ENCODE measurements at regions not wholly inside any gene's neighbourhood (a gene's known extent, or its start where the extent isn't known, plus 50 kb on each side); places are given as distances from the start of the nearest gene placed in this dataset.

DNA sequence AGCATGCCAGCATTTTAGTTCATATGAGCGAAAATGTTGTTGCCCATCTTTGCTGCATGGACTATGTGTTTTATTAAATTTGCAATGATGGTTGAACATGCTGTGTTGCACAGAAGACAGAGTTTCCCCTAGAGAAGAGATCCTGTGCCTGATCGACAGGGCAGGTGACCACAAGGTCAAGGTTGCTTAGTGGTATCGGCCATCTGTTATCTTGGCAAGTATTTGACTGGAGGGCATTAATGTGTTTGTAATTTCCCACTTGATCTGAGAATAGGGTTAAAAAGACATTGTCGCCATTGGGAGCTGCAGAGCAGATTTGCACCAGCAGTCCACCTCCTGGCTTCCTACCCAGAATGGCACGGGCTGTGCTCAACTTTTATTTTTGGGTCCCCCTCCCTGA lies 1523.6 kb upstream of the WWC1 start:
- CTCF ChIA-PET (ENCODE audit: unreplicated experiment): no interaction called here
- Histone ChIP-seq H3K79me2 (ENCODE audit: insufficient read depth, low read depth, low read length) (no peaks in the 10 kb centered on the region), H3K27ac (ENCODE audit: low read depth, low read length, poor library complexity, severe bottlenecking) (no peak overlapping the region), H3K4me2 (ENCODE audit: low read length) (no peak overlapping the region), H4K20me1 (ENCODE audit: insufficient read depth, low read length) (no peaks in the 10 kb centered on the region), H3K4me1 (ENCODE audit: insufficient read depth, low read length, poor library complexity, severe bottlenecking) (no peaks in the 10 kb centered on the region), H3K36me3 (ENCODE audit: insufficient read depth, low read length) (no peaks in the 10 kb centered on the region), H3K9me2 (ENCODE audit: insufficient read depth, low read length) (no peaks in the 10 kb centered on the region), H3K9me3 (ENCODE audit: low read length) (no peaks in the 10 kb centered on the region), H2AFZ (ENCODE audit: low read length) (no peak overlapping the region), H3K4me3 (ENCODE audit: low read depth, low read length, poor library complexity, severe bottlenecking) (no peak overlapping the region)
- POLR2A ChIA-PET: interaction anchor here (0.5 to 1.1 kb wide), 2 partner anchors 61 to 1871 kb away, joined by 3 to 4 read pairs; no protein-coding TSS in a partner anchor
- TF ChIP-seq EZH2phosphoT487 (IDR thresholded peaks at IDR 0.05; ENCODE audit: borderline replicate concordance, low read depth, low read length) (no peak), CTCF (conservative IDR thresholded peaks at IDR 0.05; ENCODE audit: low read length) (no peak)
- BruUV-seq (replicated peaks): no TSS peak
- no peak for DNase-seq (ENCODE audit: low spot score)
- intact Hi-C loops (cut with micrococcal nuclease; ENCODE audit: unreplicated experiment): no loop called here

GRCh38 chr5:166768536-166768935 lies 1522.9 kb upstream of the WWC1 start:
- intact Hi-C loops (cut with micrococcal nuclease; ENCODE audit: unreplicated experiment): no loop called here
- DNase-seq (ENCODE audit: low spot score): no peak
- Histone ChIP-seq H3K9me2 (ENCODE audit: insufficient read depth, low read length) (no peaks in the 10 kb centered on the region), H3K4me2 (ENCODE audit: low read length) (no peak overlapping the region), H4K20me1 (ENCODE audit: insufficient read depth, low read length) (no peaks in the 10 kb centered on the region), H3K4me3 (ENCODE audit: low read depth, low read length, poor library complexity, severe bottlenecking) (no peak overlapping the region), H3K27ac (ENCODE audit: low read depth, low read length, poor library complexity, severe bottlenecking) (no peak overlapping the region), H3K9me3 (ENCODE audit: low read length) (no peaks in the 10 kb centered on the region), H2AFZ (ENCODE audit: low read length) (no peak overlapping the region), H3K4me1 (ENCODE audit: insufficient read depth, low read length, poor library complexity, severe bottlenecking) (no peaks in the 10 kb centered on the region), H3K79me2 (ENCODE audit: insufficient read depth, low read depth, low read length) (no peaks in the 10 kb centered on the region), H3K36me3 (ENCODE audit: insufficient read depth, low read length) (no peaks in the 10 kb centered on the region)
- no TSS peak for BruUV-seq (replicated peaks)
- POLR2A ChIA-PET: interaction anchor here (0.5 kb wide), 1 partner anchor 1871 kb away, joined by 4 read pairs; no protein-coding TSS in a partner anchor
- TF ChIP-seq EZH2phosphoT487 (IDR thresholded peaks at IDR 0.05; ENCODE audit: borderline replicate concordance, low read depth, low read length): no peak
- CTCF ChIA-PET (ENCODE audit: unreplicated experiment): no interaction called here

- DNase-seq (ENCODE audit: low spot score): no peak
- Histone ChIP-seq H3K9me2 (ENCODE audit: insufficient read depth, low read length) (no peaks in the 10 kb centered on the region), H3K79me2 (ENCODE audit: insufficient read depth, low read depth, low read length) (no peaks in the 10 kb centered on the region), H3K27ac (ENCODE audit: low read depth, low read length, poor library complexity, severe bottlenecking) (no peak overlapping the region), H3K9me3 (ENCODE audit: low read length) (no peaks in the 10 kb centered on the region), H3K4me1 (ENCODE audit: insufficient read depth, low read length, poor library complexity, severe bottlenecking) (no peaks in the 10 kb centered on the region), H4K20me1 (ENCODE audit: insufficient read depth, low read length) (no peaks in the 10 kb centered on the region), H2AFZ (ENCODE audit: low read length) (no peak overlapping the region), H3K4me2 (ENCODE audit: low read length) (no peak overlapping the region), H3K4me3 (ENCODE audit: low read depth, low read length, poor library complexity, severe bottlenecking) (no peak overlapping the region), H3K36me3 (ENCODE audit: insufficient read depth, low read length) (no peaks in the 10 kb centered on the region)
- ChIA-PET POLR2A (no interaction called here), CTCF (ENCODE audit: unreplicated experiment) (no interaction called here)
- intact Hi-C loops (cut with micrococcal nuclease; ENCODE audit: unreplicated experiment): no loop called here
- TF ChIP-seq CTCF (conservative IDR thresholded peaks at IDR 0.05; ENCODE audit: low read length) (no peak), EZH2phosphoT487 (IDR thresholded peaks at IDR 0.05; ENCODE audit: borderline replicate concordance, low read depth, low read length) (no peak)
- no TSS peak for BruUV-seq (replicated peaks)
Observed at GRCh38 chr5:166772770-166773169, 1518.7 kb upstream of the WWC1 start.
